ENCODE measurements at regions not wholly inside any gene's neighbourhood (a gene's known extent, or its start where the extent isn't known, plus 50 kb on each side); places are given as distances from the start of the nearest gene placed in this dataset.

DNA sequence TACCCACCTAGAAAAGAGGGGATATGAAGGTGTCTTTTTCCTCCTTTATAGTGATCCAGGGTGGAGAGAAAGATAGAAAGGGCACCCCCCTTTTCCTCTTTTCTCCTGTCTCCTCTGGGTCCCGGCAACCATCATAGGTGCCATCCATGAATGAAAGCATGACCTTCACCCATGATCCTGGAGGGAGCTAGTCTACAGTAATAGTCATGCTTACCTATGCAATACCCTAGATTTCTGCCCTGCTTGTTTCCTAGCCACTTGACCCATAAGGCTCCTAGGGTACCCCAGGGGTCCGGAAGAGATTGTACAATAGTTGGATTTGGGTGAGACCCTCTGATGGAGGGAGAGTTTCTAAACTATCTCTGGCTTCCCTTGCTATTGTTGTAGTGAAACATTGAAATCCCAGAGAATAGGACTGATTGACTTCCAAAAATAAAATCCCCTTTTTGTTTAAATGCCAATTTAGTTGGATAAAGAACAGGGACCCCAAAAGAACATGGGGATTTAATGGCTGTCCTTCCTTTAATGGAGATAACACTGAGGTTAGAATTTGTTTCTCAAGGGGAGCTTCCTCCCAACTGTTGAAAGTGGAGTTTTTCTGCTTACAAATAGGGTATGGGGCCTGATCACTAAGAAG, 366.8 kb upstream of the KHDRBS2 start:
- no peak overlapping the region for H3K9ac ChIP-seq (ENCODE audit: insufficient read length)
- H3K36me3 ChIP-seq (ENCODE audit: insufficient read depth, low read length): no peaks in the 10 kb centered on the region
- no peak overlapping the region for H3K27ac ChIP-seq
- H3K9me3 ChIP-seq (ENCODE audit: low read depth, low read length): 0 out of 2 replicates have a peak, but pooled peaks cover 5% of the 10 kb centered on the region
- no peak overlapping the region for H3K4me3 ChIP-seq
- peak; percentile 1 for DNase-seq (ENCODE audit: low read depth, low spot score)
- TF ChIP-seq EZH2 (IDR thresholded peaks at IDR 0.05) (no peak), FOXP2 (optimal IDR thresholded peaks at IDR 0.05; ENCODE audit: control extremely low read depth, extremely low read length, insufficient read depth) (no peak), POLR2AphosphoS5 (IDR thresholded peaks at IDR 0.05; ENCODE audit: borderline replicate concordance, low read depth, low read length) (no peak)

GRCh38 chr6:62645274-62645673, 359.2 kb upstream of the KHDRBS2 start:
- TF ChIP-seq EZH2 (IDR thresholded peaks at IDR 0.05) (no peak), FOXP2 (optimal IDR thresholded peaks at IDR 0.05; ENCODE audit: control extremely low read depth, extremely low read length, insufficient read depth) (no peak), POLR2AphosphoS5 (IDR thresholded peaks at IDR 0.05; ENCODE audit: borderline replicate concordance, low read depth, low read length) (no peak)
- Histone ChIP-seq H3K9me3 (ENCODE audit: low read depth, low read length) (no peaks in the 10 kb centered on the region), H3K27ac (no peak overlapping the region), H3K4me3 (no peak overlapping the region), H3K9ac (ENCODE audit: insufficient read length) (no peak overlapping the region), H3K36me3 (ENCODE audit: insufficient read depth, low read length) (no peaks in the 10 kb centered on the region)
- no peak for DNase-seq (ENCODE audit: low read depth, low spot score)

DNA sequence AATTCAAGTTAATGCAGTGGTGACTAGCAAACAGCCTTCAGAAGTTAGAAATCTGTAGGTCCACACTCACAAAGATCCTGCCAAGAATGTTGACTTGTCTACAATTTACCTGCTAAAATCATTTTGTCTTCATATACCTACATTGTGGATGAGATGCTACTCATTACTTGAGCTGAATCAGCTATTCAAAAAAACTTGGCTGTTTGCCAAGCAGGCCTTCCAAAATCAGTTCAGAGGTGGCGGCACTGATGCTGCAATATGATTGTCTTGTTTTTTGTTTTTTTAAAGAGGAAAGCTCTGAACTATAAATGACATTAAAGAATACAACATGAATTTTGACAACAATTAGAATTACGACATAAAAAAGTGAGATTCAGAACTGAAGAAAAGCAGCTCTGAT, 354.7 kb upstream of the KHDRBS2 start:
- Histone ChIP-seq H3K4me3 (no peak overlapping the region), H3K36me3 (ENCODE audit: insufficient read depth, low read length) (no peaks in the 10 kb centered on the region), H3K9ac (ENCODE audit: insufficient read length) (no peak overlapping the region), H3K27ac (no peak overlapping the region), H3K9me3 (ENCODE audit: low read depth, low read length) (no peaks in the 10 kb centered on the region)
- TF ChIP-seq EZH2 (IDR thresholded peaks at IDR 0.05) (no peak), FOXP2 (optimal IDR thresholded peaks at IDR 0.05; ENCODE audit: control extremely low read depth, extremely low read length, insufficient read depth) (no peak), POLR2AphosphoS5 (IDR thresholded peaks at IDR 0.05; ENCODE audit: borderline replicate concordance, low read depth, low read length) (no peak)
- DNase-seq (ENCODE audit: low read depth, low spot score): no peak

GRCh38 chr6:62626661-62627060, 340.6 kb upstream of the KHDRBS2 start:
- Histone ChIP-seq H3K9ac (ENCODE audit: insufficient read length) (no peak overlapping the region), H3K4me3 (no peak overlapping the region), H3K27ac (no peak overlapping the region), H3K36me3 (ENCODE audit: insufficient read depth, low read length) (no peaks in the 10 kb centered on the region), H3K9me3 (ENCODE audit: low read depth, low read length) (no peaks in the 10 kb centered on the region)
- no peak for TF ChIP-seq POLR2AphosphoS5 (IDR thresholded peaks at IDR 0.05; ENCODE audit: borderline replicate concordance, low read depth, low read length)
- DNase-seq (ENCODE audit: low read depth, low spot score): no peak

DNA sequence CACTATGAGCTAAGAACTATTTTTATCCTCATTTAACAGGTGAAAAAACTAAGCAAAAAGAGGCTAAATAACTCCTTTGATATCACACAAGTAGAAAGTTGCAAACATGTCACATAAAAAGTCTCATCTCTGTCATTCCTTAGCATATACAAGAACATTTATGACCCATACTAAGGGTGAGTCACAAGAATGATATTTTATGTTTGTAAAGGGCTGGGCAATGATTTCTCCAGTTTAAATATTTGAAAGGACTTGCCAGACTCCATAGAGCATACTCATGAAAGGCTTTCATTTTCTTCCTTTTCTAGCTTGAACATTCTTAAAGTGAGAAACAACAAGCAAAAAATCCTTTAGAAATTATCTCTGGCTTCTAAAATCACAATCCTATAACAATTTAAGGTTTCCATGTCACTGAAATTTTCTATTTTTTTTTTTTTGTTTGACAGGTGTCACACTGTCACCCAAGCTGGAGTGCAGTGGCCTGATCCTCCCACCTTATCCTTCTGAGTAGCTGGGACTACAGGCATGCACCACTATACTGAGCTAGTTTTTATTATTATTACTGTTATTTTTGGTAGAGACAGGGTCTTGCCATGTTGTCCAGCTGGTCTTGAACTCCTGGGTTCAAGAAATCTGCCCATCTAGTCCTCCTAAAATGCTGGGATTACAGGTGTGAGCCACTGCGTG, 338.0 kb upstream of the KHDRBS2 start:
- Histone ChIP-seq H3K9ac (ENCODE audit: insufficient read length) (no peak overlapping the region), H3K27ac (no peak overlapping the region), H3K4me3 (no peak overlapping the region), H3K9me3 (ENCODE audit: low read depth, low read length) (no peaks in the 10 kb centered on the region), H3K36me3 (ENCODE audit: insufficient read depth, low read length) (no peaks in the 10 kb centered on the region)
- TF ChIP-seq POLR2AphosphoS5 (IDR thresholded peaks at IDR 0.05; ENCODE audit: borderline replicate concordance, low read depth, low read length) (no peak), EZH2 (IDR thresholded peaks at IDR 0.05) (no peak), FOXP2 (optimal IDR thresholded peaks at IDR 0.05; ENCODE audit: control extremely low read depth, extremely low read length, insufficient read depth) (no peak)
- DNase-seq (ENCODE audit: low read depth, low spot score): no peak

DNA sequence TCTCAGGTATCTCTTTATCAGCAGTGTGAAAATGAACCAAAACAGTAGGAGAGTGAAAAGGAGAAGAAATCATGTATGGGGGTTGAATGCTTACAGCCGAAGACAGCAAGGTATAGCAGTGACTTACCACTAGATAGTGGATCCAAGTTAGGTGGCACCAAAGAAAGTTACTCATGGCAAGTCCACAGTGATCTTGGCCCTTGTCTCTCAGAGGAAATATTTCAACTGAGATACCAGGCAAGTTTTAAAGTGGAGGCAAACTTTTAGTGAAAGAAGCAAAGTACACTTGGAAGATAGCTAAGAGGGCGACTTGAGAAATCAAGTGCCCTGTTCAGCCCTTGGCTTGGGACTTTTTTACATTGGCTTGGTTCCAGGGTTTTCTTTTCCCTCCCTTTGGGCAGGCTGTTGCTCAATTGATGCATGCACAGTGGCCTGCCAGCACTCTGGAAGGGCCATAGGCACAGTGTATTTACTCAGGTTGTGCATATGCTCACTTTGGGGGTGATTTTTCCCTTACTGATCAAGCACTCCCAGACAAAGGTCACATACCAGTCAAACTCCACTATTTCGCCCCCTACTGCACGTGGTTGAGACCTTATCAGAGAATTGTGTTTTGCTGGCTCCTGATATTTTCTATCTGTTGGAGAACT, 329.5 kb upstream of the KHDRBS2 start:
- no peak overlapping the region for H3K9ac ChIP-seq (ENCODE audit: insufficient read length)
- no peak overlapping the region for H3K27ac ChIP-seq
- DNase-seq (ENCODE audit: low read depth, low spot score): no peak
- H3K36me3 ChIP-seq (ENCODE audit: insufficient read depth, low read length): no peaks in the 10 kb centered on the region
- no peak overlapping the region for H3K4me3 ChIP-seq
- no peaks in the 10 kb centered on the region for H3K9me3 ChIP-seq (ENCODE audit: low read depth, low read length)
- TF ChIP-seq EZH2 (IDR thresholded peaks at IDR 0.05) (no peak), POLR2AphosphoS5 (IDR thresholded peaks at IDR 0.05; ENCODE audit: borderline replicate concordance, low read depth, low read length) (no peak), FOXP2 (optimal IDR thresholded peaks at IDR 0.05; ENCODE audit: control extremely low read depth, extremely low read length, insufficient read depth) (no peak)

- Histone ChIP-seq H3K9me3 (ENCODE audit: low read depth, low read length) (no peaks in the 10 kb centered on the region), H3K9ac (ENCODE audit: insufficient read length) (no peak overlapping the region), H3K4me3 (no peak overlapping the region), H3K27ac (no peak overlapping the region), H3K36me3 (ENCODE audit: insufficient read depth, low read length) (no peaks in the 10 kb centered on the region)
- no peak for DNase-seq (ENCODE audit: low read depth, low spot score)
- TF ChIP-seq POLR2AphosphoS5 (IDR thresholded peaks at IDR 0.05; ENCODE audit: borderline replicate concordance, low read depth, low read length) (no peak), FOXP2 (optimal IDR thresholded peaks at IDR 0.05; ENCODE audit: control extremely low read depth, extremely low read length, insufficient read depth) (no peak), EZH2 (IDR thresholded peaks at IDR 0.05) (no peak)
These were observed 328.4 kb upstream of the KHDRBS2 start for GRCh38 chr6:62614442-62614841.

GRCh38 chr6:62613928-62614327, 327.9 kb upstream of the KHDRBS2 start:
- no peak for TF ChIP-seq POLR2AphosphoS5 (IDR thresholded peaks at IDR 0.05; ENCODE audit: borderline replicate concordance, low read depth, low read length)
- TF ChIP-seq FOXP2 (optimal IDR thresholded peaks at IDR 0.05; ENCODE audit: control extremely low read depth, extremely low read length, insufficient read depth): no peak
- TF ChIP-seq EZH2 (IDR thresholded peaks at IDR 0.05): no peak
- Histone ChIP-seq H3K4me3 (no peak overlapping the region), H3K9me3 (ENCODE audit: low read depth, low read length) (no peaks in the 10 kb centered on the region), H3K9ac (ENCODE audit: insufficient read length) (no peak overlapping the region), H3K36me3 (ENCODE audit: insufficient read depth, low read length) (no peaks in the 10 kb centered on the region), H3K27ac (no peak overlapping the region)
- DNase-seq (ENCODE audit: low read depth, low spot score): no peak
